ENCODE measurements at regions not wholly inside any gene's neighbourhood (a gene's known extent, or its start where the extent isn't known, plus 50 kb on each side); places are given as distances from the start of the nearest gene placed in this dataset.

DNA sequence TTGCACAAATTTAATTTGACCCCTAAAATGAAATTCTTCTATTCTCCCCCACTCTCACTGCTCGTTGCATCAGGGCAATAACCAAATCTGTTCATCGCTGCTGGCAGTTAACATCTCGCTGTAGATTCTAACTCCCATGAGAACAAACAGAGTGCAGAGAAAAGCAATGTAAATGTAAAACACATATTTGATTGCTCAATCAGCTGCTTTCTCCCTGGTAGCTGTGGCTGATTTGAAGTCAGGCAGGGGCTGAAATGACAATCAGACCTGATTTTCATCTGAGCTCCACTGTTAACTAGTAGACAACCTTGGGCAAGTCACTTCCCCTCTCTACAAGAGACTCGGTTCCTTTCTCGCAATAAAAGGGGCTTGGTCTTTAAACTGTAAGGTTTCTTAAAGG, 119.8 kb upstream of the CPNE4 start:
- TF ChIP-seq, protein P1, sequence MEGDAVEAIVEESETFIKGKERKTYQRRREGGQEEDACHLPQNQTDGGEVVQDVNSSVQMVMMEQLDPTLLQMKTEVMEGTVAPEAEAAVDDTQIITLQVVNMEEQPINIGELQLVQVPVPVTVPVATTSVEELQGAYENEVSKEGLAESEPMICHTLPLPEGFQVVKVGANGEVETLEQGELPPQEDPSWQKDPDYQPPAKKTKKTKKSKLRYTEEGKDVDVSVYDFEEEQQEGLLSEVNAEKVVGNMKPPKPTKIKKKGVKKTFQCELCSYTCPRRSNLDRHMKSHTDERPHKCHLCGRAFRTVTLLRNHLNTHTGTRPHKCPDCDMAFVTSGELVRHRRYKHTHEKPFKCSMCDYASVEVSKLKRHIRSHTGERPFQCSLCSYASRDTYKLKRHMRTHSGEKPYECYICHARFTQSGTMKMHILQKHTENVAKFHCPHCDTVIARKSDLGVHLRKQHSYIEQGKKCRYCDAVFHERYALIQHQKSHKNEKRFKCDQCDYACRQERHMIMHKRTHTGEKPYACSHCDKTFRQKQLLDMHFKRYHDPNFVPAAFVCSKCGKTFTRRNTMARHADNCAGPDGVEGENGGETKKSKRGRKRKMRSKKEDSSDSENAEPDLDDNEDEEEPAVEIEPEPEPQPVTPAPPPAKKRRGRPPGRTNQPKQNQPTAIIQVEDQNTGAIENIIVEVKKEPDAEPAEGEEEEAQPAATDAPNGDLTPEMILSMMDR (IDR thresholded peaks at IDR 0.05): no peak
- no peak for TF ChIP-seq MXI1 (IDR thresholded peaks at IDR 0.05; ENCODE audit: low read depth, low read length)
- TF ChIP-seq JUND (IDR thresholded peaks at IDR 0.05): no peak
- TF ChIP-seq, protein P2, sequence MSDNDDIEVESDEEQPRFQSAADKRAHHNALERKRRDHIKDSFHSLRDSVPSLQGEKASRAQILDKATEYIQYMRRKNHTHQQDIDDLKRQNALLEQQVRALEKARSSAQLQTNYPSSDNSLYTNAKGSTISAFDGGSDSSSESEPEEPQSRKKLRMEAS (IDR thresholded peaks at IDR 0.05; ENCODE audit: low read depth): no peak
- TF ChIP-seq RFX5 (IDR thresholded peaks at IDR 0.05; ENCODE audit: low read length): no peak
- TF ChIP-seq POLR2AphosphoS5 (IDR thresholded peaks at IDR 0.05; ENCODE audit: low read depth, low read length): no peak
- no peak for TF ChIP-seq RAD21 (IDR thresholded peaks at IDR 0.05; ENCODE audit: low read length)
- TF ChIP-seq SMC3 (IDR thresholded peaks at IDR 0.05; ENCODE audit: low read depth, low read length): no peak
- TF ChIP-seq YY1 (IDR thresholded peaks at IDR 0.05; ENCODE audit: low read depth): no peak
- no peak for TF ChIP-seq EZH2phosphoT487 (IDR thresholded peaks at IDR 0.05; ENCODE audit: borderline replicate concordance, low read depth)
- no peak for TF ChIP-seq SIN3A (IDR thresholded peaks at IDR 0.05; ENCODE audit: borderline replicate concordance, low read depth, low read length)
- TF ChIP-seq TEAD4 (IDR thresholded peaks at IDR 0.05; ENCODE audit: borderline replicate concordance, insufficient read depth): no peak
- TF ChIP-seq, protein P3, sequence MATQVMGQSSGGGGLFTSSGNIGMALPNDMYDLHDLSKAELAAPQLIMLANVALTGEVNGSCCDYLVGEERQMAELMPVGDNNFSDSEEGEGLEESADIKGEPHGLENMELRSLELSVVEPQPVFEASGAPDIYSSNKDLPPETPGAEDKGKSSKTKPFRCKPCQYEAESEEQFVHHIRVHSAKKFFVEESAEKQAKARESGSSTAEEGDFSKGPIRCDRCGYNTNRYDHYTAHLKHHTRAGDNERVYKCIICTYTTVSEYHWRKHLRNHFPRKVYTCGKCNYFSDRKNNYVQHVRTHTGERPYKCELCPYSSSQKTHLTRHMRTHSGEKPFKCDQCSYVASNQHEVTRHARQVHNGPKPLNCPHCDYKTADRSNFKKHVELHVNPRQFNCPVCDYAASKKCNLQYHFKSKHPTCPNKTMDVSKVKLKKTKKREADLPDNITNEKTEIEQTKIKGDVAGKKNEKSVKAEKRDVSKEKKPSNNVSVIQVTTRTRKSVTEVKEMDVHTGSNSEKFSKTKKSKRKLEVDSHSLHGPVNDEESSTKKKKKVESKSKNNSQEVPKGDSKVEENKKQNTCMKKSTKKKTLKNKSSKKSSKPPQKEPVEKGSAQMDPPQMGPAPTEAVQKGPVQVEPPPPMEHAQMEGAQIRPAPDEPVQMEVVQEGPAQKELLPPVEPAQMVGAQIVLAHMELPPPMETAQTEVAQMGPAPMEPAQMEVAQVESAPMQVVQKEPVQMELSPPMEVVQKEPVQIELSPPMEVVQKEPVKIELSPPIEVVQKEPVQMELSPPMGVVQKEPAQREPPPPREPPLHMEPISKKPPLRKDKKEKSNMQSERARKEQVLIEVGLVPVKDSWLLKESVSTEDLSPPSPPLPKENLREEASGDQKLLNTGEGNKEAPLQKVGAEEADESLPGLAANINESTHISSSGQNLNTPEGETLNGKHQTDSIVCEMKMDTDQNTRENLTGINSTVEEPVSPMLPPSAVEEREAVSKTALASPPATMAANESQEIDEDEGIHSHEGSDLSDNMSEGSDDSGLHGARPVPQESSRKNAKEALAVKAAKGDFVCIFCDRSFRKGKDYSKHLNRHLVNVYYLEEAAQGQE (IDR thresholded peaks at IDR 0.05; ENCODE audit: low read depth, low read length): no peak
